Neural cell (in vitro differentiated cells): ENCODE measurements at regions not wholly inside any gene's neighbourhood (a gene's known extent, or its start where the extent isn't known, plus 50 kb on each side); places are given as distances from the start of the nearest gene placed in this dataset.

ENCODE experiments used
- EZH2 ChIP-seq: fragments of 200-600, 300-800 bp; shearing (Covaris generic), sonication (generic); IDR thresholded peaks from 2 replicates; pipeline ENCODE4 v1.6.1; 2014; ENCODE audit warnings: antibody characterized with exemption, low read length, borderline replicate concordance, mild to moderate bottlenecking; ENCODE audit not compliant: insufficient read depth, poor library complexity, severe bottlenecking
- MXI1 ChIP-seq: fragments of 450-650 bp; conservative IDR thresholded peaks from 2 replicates; pipeline ENCODE4 v1.6.1; 2014; ENCODE audit warnings: antibody characterized with exemption, mild to moderate bottlenecking; ENCODE audit not compliant: poor library complexity, severe bottlenecking
- RAD21 ChIP-seq: fragments of 450-650 bp; conservative IDR thresholded peaks from 2 replicates; pipeline ENCODE4 v1.6.1; 2014; ENCODE audit warnings: antibody characterized with exemption, mild to moderate bottlenecking, moderate library complexity
- TF ChIP-seq, protein P1 (sequence below): fragments of 450-650 bp; IDR thresholded peaks from 2 replicates; pipeline ENCODE4 v1.5.1; 2014; ENCODE audit warnings: antibody characterized with exemption, mild to moderate bottlenecking, moderate library complexity; ENCODE audit not compliant: poor library complexity, severe bottlenecking

- TF ChIP-seq, protein P1, sequence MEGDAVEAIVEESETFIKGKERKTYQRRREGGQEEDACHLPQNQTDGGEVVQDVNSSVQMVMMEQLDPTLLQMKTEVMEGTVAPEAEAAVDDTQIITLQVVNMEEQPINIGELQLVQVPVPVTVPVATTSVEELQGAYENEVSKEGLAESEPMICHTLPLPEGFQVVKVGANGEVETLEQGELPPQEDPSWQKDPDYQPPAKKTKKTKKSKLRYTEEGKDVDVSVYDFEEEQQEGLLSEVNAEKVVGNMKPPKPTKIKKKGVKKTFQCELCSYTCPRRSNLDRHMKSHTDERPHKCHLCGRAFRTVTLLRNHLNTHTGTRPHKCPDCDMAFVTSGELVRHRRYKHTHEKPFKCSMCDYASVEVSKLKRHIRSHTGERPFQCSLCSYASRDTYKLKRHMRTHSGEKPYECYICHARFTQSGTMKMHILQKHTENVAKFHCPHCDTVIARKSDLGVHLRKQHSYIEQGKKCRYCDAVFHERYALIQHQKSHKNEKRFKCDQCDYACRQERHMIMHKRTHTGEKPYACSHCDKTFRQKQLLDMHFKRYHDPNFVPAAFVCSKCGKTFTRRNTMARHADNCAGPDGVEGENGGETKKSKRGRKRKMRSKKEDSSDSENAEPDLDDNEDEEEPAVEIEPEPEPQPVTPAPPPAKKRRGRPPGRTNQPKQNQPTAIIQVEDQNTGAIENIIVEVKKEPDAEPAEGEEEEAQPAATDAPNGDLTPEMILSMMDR, result no peak
- TF ChIP-seq EZH2 (no peak), MXI1 (no peak), RAD21 (no peak)
Observed at GRCh38 chr11:39784873-39785272, 1674.6 kb downstream of the LRRC4C start.
